HG03460 (cell line): ENCODE measurements at regions not wholly inside any gene's neighbourhood (a gene's known extent, or its start where the extent isn't known, plus 50 kb on each side); places are given as distances from the start of the nearest gene placed in this dataset.
A peak's percentile ranks its signal among the peaks of the same experiment; 100 is the strongest.

Experiments
- ATAC-seq: cut with Tn5 transposase; IDR thresholded peaks from one replicate; pipeline ENCODE4 v1.9.1; 2021; ENCODE audit not compliant: unreplicated experiment

GRCh38 chr15:59953392-59953883 lies 50.7 kb upstream of the FOXB1 start:
- no peak for ATAC-seq

- no peak for ATAC-seq
Observed at GRCh38 chr15:59952960-59953359, 51.2 kb upstream of the FOXB1 start.

- no peak for ATAC-seq
Observed at GRCh38 chr15:59950603-59951388, 53.3 kb upstream of the FOXB1 start.

- ATAC-seq, result no peak
Observed at GRCh38 chr15:59948924-59949613, 55.0 kb upstream of the FOXB1 start.

GRCh38 chr15:59946084-59946483 lies 58.0 kb upstream of the FOXB1 start:
- ATAC-seq, result no peak

- no peak for ATAC-seq
Observed at GRCh38 chr15:59945036-59945435, 59.1 kb upstream of the FOXB1 start.

GRCh38 chr15:59941612-59942011 lies 62.5 kb upstream of the FOXB1 start:
- ATAC-seq, result no peak

GRCh38 chr15:59940928-59941327 lies 63.2 kb upstream of the FOXB1 start:
- ATAC-seq, result no peak

GRCh38 chr15:59940456-59940855 lies 63.7 kb upstream of the FOXB1 start:
- ATAC-seq, result no peak

GRCh38 chr15:59936741-59937140 lies 67.4 kb upstream of the FOXB1 start:
- ATAC-seq, result no peak

GRCh38 chr15:59933607-59934006 lies 70.5 kb upstream of the FOXB1 start:
- ATAC-seq, result no peak

GRCh38 chr15:59931646-59932261 lies 72.4 kb upstream of the FOXB1 start:
- no peak for ATAC-seq

GRCh38 chr15:59924812-59925522 lies 79.1 kb upstream of the FOXB1 start:
- no peak for ATAC-seq

GRCh38 chr15:59924096-59924495 lies 80.0 kb upstream of the FOXB1 start:
- no peak for ATAC-seq

- no peak for ATAC-seq
Observed at GRCh38 chr15:59923508-59923907, 80.6 kb upstream of the FOXB1 start.

- peak; percentile 84 for ATAC-seq
Observed at GRCh38 chr15:59918994-59919951, 84.8 kb upstream of the FOXB1 start.

GRCh38 chr15:59917504-59918157 lies 86.5 kb upstream of the FOXB1 start:
- no peak for ATAC-seq

- no peak for ATAC-seq
Observed at GRCh38 chr15:59906046-59906445, 98.1 kb upstream of the FOXB1 start.

- ATAC-seq, result no peak
Observed at GRCh38 chr15:59905176-59905575, 98.9 kb upstream of the FOXB1 start.
